ENCODE measurements at regions not wholly inside any gene's neighbourhood (a gene's known extent, or its start where the extent isn't known, plus 50 kb on each side); places are given as distances from the start of the nearest gene placed in this dataset.

DNA sequence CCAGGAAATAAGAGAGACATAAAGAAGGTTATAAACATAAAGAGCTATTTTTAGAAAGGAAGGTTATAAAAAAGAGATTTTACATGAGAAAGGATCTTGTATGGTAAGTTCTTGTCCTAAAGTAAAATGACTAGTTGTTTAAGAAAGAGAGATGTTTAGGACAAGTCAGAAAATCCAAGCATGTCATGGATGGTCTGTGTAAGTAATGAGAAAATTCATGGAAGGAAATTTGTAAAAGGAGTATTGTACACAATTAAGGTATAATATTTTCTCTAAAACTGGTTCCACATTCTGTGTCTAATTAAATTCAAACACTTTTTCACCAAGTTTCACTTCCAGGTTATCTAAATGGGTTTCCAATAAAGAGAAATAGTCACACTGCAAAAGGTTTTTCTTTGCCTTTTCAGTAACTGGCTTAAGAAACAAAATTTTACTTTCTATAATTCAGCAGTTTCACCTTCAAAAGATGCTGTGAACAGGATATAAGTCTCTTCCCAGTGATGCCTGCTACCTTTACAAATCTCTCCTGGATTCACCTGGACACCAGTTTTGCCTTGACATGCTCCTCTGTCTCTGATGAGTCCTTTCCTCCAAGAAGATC lies 455.7 kb downstream of the ZIC1 start:
- TF ChIP-seq CTCF (IDR thresholded peaks at IDR 0.05) (no peak), POLR2A (IDR thresholded peaks at IDR 0.05) (no peak)
